ENCODE measurements at regions not wholly inside any gene's neighbourhood (a gene's known extent, or its start where the extent isn't known, plus 50 kb on each side); places are given as distances from the start of the nearest gene placed in this dataset.

GRCh38 chr7:16284581-16284980 is 136.8 kb downstream of the CRPPA start:
- Mint-ChIP-seq H3K36me3 (ENCODE audit: low read depth) (no peaks in the 10 kb centered on the region), H3K4me1 (no peaks in the 10 kb centered on the region), H3K27me3 (ENCODE audit: low read depth) (no peaks in the 10 kb centered on the region)

GRCh38 chr7:16278167-16278787 is 143.1 kb downstream of the CRPPA start:
- Mint-ChIP-seq H3K4me3 (no peak overlapping the region), H3K27me3 (ENCODE audit: low read depth) (peaks cover 3% of the 10 kb centered on the region), H3K4me1 (no peaks in the 10 kb centered on the region), H3K27ac (no peak overlapping the region), H3K36me3 (ENCODE audit: low read depth) (no peaks in the 10 kb centered on the region), H3K9me3 (no peaks in the 10 kb centered on the region)
- no peak for TF ChIP-seq CTCF (IDR thresholded peaks at IDR 0.05; ENCODE audit: unreplicated experiment in 3 of 3)

More at GRCh38 chr7:16284581-16284980, 136.8 kb downstream of the CRPPA start:
- Mint-ChIP-seq H3K4me3 (no peak overlapping the region), H3K9me3 (peaks cover 13% of the 10 kb centered on the region), H3K27ac (no peak overlapping the region)
- no peak for TF ChIP-seq CTCF (IDR thresholded peaks at IDR 0.05; ENCODE audit: unreplicated experiment in 3 of 3)

- Mint-ChIP-seq H3K4me3 (no peak overlapping the region), H3K36me3 (ENCODE audit: low read depth) (no peaks in the 10 kb centered on the region), H3K27me3 (ENCODE audit: low read depth) (peaks cover 3% of the 10 kb centered on the region), H3K4me1 (peaks cover 19% of the 10 kb centered on the region), H3K9me3 (no peaks in the 10 kb centered on the region), H3K27ac (peak overlapping the region; percentile 1 to 83 (median 56))
- TF ChIP-seq CTCF (IDR thresholded peaks at IDR 0.05; ENCODE audit: unreplicated experiment in 3 of 3): no peak
Measured at GRCh38 chr7:16271990-16272665, 149.2 kb downstream of the CRPPA start.

GRCh38 chr7:16271355-16271915 is 149.9 kb downstream of the CRPPA start:
- Mint-ChIP-seq H3K27ac (peak overlapping the region; percentile 1 to 83 (median 56)), H3K36me3 (ENCODE audit: low read depth) (no peaks in the 10 kb centered on the region), H3K4me1 (peaks cover 19% of the 10 kb centered on the region), H3K9me3 (no peaks in the 10 kb centered on the region), H3K27me3 (ENCODE audit: low read depth) (peaks cover 3% of the 10 kb centered on the region), H3K4me3 (no peak overlapping the region)
- TF ChIP-seq CTCF (IDR thresholded peaks at IDR 0.05; ENCODE audit: unreplicated experiment in 3 of 3): no peak

- peaks cover 19% of the 10 kb centered on the region for H3K4me1 Mint-ChIP-seq
- TF ChIP-seq CTCF (IDR thresholded peaks at IDR 0.05; ENCODE audit: unreplicated experiment in 3 of 3): no peak
- peak overlapping the region in 2 of 3 experiments; percentile 1 to 83 for H3K27ac Mint-ChIP-seq
- peaks cover 3% of the 10 kb centered on the region for H3K27me3 Mint-ChIP-seq (ENCODE audit: low read depth)
- no peak overlapping the region for H3K4me3 Mint-ChIP-seq
- no peaks in the 10 kb centered on the region for H3K36me3 Mint-ChIP-seq (ENCODE audit: low read depth)
- no peaks in the 10 kb centered on the region for H3K9me3 Mint-ChIP-seq
Measured at GRCh38 chr7:16270844-16271243, 150.5 kb downstream of the CRPPA start.

Data from nephron (organoid).